ENCODE measurements at regions not wholly inside any gene's neighbourhood (a gene's known extent, or its start where the extent isn't known, plus 50 kb on each side); places are given as distances from the start of the nearest gene placed in this dataset.
"Not testable (repeated sequence)": the region's sequence is repeated elsewhere in the genome, so short reads cannot be mapped to it uniquely, and the experiment has no call there.

GRCh38 chr12:126447346-126447745 lies 1382.1 kb downstream of the AACS start:
- TF ChIP-seq CTCF (IDR thresholded peaks at IDR 0.05) = no peak
- DNase-seq (no peak), ATAC-seq (no peak)
- intact Hi-C loops (cut with micrococcal nuclease) = no loop called here
- H3K36me3 Mint-ChIP-seq (ENCODE audit: low read depth) = no peaks in the 10 kb centered on the region
- H3K9me3 Mint-ChIP-seq = peaks cover 7% of the 10 kb centered on the region
- no peaks in the 10 kb centered on the region for H3K27me3 Mint-ChIP-seq
- POLR2A ChIA-PET = no interaction called here
- no peaks in the 10 kb centered on the region for H3K4me1 Mint-ChIP-seq (ENCODE audit: low read depth)
- no peak overlapping the region for H3K4me3 Mint-ChIP-seq
- CTCF ChIA-PET = no interaction called here
- H3K27ac Mint-ChIP-seq = no peak overlapping the region

GRCh38 chr12:126451809-126452208 lies 1386.6 kb downstream of the AACS start:
- no peak overlapping the region for H3K4me3 Mint-ChIP-seq

GRCh38 chr12:126452686-126453085 lies 1387.5 kb downstream of the AACS start:
- CTCF ChIA-PET; H3K27ac Mint-ChIP-seq; H3K9me3 Mint-ChIP-seq; intact Hi-C loops (cut with micrococcal nuclease); POLR2A ChIA-PET; ATAC-seq; H3K4me3 Mint-ChIP-seq; H3K27me3 Mint-ChIP-seq; H3K4me1 Mint-ChIP-seq (ENCODE audit: low read depth); H3K36me3 Mint-ChIP-seq (ENCODE audit: low read depth); DNase-seq: not testable (repeated sequence)

More at GRCh38 chr12:126451809-126452208, 1386.6 kb downstream of the AACS start:
- DNase-seq (no peak), ATAC-seq (no peak)
- CTCF ChIA-PET = no interaction called here
- POLR2A ChIA-PET = no interaction called here
- Mint-ChIP-seq H3K36me3 (ENCODE audit: low read depth) (no peaks in the 10 kb centered on the region), H3K27ac (no peak overlapping the region), H3K4me1 (ENCODE audit: low read depth) (no peaks in the 10 kb centered on the region), H3K27me3 (no peaks in the 10 kb centered on the region), H3K9me3 (no peaks in the 10 kb centered on the region)
- no peak for TF ChIP-seq CTCF (IDR thresholded peaks at IDR 0.05)
- intact Hi-C loops (cut with micrococcal nuclease) = no loop called here

GRCh38 chr12:126454581-126454980 lies 1389.3 kb downstream of the AACS start:
- Mint-ChIP-seq H3K27me3 (no peaks in the 10 kb centered on the region), H3K9me3 (no peaks in the 10 kb centered on the region), H3K4me1 (ENCODE audit: low read depth) (no peaks in the 10 kb centered on the region), H3K27ac (no peak overlapping the region), H3K36me3 (ENCODE audit: low read depth) (no peaks in the 10 kb centered on the region), H3K4me3 (no peak overlapping the region)
- ATAC-seq (no peak), DNase-seq (no peak)
- ChIA-PET POLR2A (interaction anchor here (0.5 kb wide), 1 partner anchor 55 kb away, joined by 3 read pairs; no protein-coding TSS in a partner anchor), CTCF (no interaction called here)
- intact Hi-C loops (cut with micrococcal nuclease) = no loop called here
- TF ChIP-seq CTCF (IDR thresholded peaks at IDR 0.05) = no peak

GRCh38 chr12:126457776-126458175 lies 1392.5 kb downstream of the AACS start:
- H3K36me3 Mint-ChIP-seq (ENCODE audit: low read depth) = no peaks in the 10 kb centered on the region
- ChIA-PET POLR2A (no interaction called here), CTCF (no interaction called here)
- TF ChIP-seq CTCF (IDR thresholded peaks at IDR 0.05) = no peak
- no peaks in the 10 kb centered on the region for H3K27me3 Mint-ChIP-seq
- intact Hi-C loops (cut with micrococcal nuclease) = no loop called here
- no peaks in the 10 kb centered on the region for H3K9me3 Mint-ChIP-seq
- no peak for ATAC-seq
- DNase-seq = no peak
- H3K27ac Mint-ChIP-seq = no peak overlapping the region
- H3K4me3 Mint-ChIP-seq = no peak overlapping the region
- H3K4me1 Mint-ChIP-seq (ENCODE audit: low read depth) = no peaks in the 10 kb centered on the region

- ATAC-seq (no peak), DNase-seq (no peak)
- TF ChIP-seq CTCF (IDR thresholded peaks at IDR 0.05) = no peak
- CTCF ChIA-PET = no interaction called here
- POLR2A ChIA-PET = no interaction called here
- Mint-ChIP-seq H3K27ac (no peak overlapping the region), H3K9me3 (no peaks in the 10 kb centered on the region), H3K4me3 (no peak overlapping the region), H3K36me3 (ENCODE audit: low read depth) (no peaks in the 10 kb centered on the region), H3K4me1 (ENCODE audit: low read depth) (no peaks in the 10 kb centered on the region), H3K27me3 (no peaks in the 10 kb centered on the region)
- intact Hi-C loops (cut with micrococcal nuclease) = no loop called here
These were observed 1398.9 kb downstream of the AACS start for GRCh38 chr12:126464153-126464552.
